ENCODE measurements at regions not wholly inside any gene's neighbourhood (a gene's known extent, or its start where the extent isn't known, plus 50 kb on each side); places are given as distances from the start of the nearest gene placed in this dataset.

DNA sequence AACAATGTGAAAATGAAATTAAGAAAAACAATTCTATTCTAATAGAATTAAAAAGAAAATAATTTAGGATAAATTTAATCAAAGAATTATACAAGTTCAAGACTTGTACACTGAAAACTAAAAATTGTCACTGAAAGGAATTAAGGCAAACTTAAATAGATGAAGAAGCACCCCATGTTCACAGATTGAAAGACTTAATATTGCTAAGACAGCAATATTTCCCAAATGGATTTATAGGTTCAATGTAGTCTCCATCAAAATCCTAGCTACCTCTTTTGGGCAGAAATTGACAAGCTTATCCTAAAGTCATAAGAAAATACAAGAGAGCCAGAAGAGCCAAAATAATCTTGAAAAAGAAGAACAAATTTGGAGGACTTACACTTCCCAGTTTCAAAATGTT is 53.5 kb upstream of the UBE3A start:
- TF ChIP-seq, protein P1, sequence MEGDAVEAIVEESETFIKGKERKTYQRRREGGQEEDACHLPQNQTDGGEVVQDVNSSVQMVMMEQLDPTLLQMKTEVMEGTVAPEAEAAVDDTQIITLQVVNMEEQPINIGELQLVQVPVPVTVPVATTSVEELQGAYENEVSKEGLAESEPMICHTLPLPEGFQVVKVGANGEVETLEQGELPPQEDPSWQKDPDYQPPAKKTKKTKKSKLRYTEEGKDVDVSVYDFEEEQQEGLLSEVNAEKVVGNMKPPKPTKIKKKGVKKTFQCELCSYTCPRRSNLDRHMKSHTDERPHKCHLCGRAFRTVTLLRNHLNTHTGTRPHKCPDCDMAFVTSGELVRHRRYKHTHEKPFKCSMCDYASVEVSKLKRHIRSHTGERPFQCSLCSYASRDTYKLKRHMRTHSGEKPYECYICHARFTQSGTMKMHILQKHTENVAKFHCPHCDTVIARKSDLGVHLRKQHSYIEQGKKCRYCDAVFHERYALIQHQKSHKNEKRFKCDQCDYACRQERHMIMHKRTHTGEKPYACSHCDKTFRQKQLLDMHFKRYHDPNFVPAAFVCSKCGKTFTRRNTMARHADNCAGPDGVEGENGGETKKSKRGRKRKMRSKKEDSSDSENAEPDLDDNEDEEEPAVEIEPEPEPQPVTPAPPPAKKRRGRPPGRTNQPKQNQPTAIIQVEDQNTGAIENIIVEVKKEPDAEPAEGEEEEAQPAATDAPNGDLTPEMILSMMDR (IDR thresholded peaks at IDR 0.05; ENCODE audit: low read depth, low read length), result no peak
- TF ChIP-seq EZH2phosphoT487 (IDR thresholded peaks at IDR 0.05; ENCODE audit: low read depth), result no peak

Data from OCI-LY3 (cell line).